Epithelial cell of esophagus (primary cell): ENCODE measurements at regions not wholly inside any gene's neighbourhood (a gene's known extent, or its start where the extent isn't known, plus 50 kb on each side); places are given as distances from the start of the nearest gene placed in this dataset.

ENCODE experiments used
- DNase-seq: peaks from one replicate; pipeline ENCODE4 v3.0.0; 2010; ENCODE audit warnings: low read depth
- H3K4me3 ChIP-seq: 2 replicates; pipeline ENCODE4 v1.5.1; 2011; ENCODE audit warnings: mild to moderate bottlenecking, low read length, control low read depth
- TF ChIP-seq, protein P1 (sequence below): IDR thresholded peaks from 2 replicates; pipeline ENCODE4 v1.5.1; 2011; ENCODE audit warnings: low read depth, mild to moderate bottlenecking, low read length, control low read depth, inconsistent platforms; ENCODE audit not compliant: insufficient read depth; ENCODE audit errors: missing control alignments

GRCh38 chr4:63937961-63938360 is 471.3 kb downstream of the TECRL start:
- no peak for DNase-seq
- H3K4me3 ChIP-seq, result no peak overlapping the region
- TF ChIP-seq, protein P1, sequence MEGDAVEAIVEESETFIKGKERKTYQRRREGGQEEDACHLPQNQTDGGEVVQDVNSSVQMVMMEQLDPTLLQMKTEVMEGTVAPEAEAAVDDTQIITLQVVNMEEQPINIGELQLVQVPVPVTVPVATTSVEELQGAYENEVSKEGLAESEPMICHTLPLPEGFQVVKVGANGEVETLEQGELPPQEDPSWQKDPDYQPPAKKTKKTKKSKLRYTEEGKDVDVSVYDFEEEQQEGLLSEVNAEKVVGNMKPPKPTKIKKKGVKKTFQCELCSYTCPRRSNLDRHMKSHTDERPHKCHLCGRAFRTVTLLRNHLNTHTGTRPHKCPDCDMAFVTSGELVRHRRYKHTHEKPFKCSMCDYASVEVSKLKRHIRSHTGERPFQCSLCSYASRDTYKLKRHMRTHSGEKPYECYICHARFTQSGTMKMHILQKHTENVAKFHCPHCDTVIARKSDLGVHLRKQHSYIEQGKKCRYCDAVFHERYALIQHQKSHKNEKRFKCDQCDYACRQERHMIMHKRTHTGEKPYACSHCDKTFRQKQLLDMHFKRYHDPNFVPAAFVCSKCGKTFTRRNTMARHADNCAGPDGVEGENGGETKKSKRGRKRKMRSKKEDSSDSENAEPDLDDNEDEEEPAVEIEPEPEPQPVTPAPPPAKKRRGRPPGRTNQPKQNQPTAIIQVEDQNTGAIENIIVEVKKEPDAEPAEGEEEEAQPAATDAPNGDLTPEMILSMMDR, result no peak

GRCh38 chr4:63922146-63922545 is 487.1 kb downstream of the TECRL start:
- TF ChIP-seq, protein P1, result no peak
- no peak for DNase-seq
- H3K4me3 ChIP-seq, result no peak overlapping the region

GRCh38 chr4:63921561-63921960 is 487.7 kb downstream of the TECRL start:
- DNase-seq, result no peak
- H3K4me3 ChIP-seq, result no peak overlapping the region
- TF ChIP-seq, protein P1, result no peak

GRCh38 chr4:63919636-63920365 is 489.4 kb downstream of the TECRL start:
- TF ChIP-seq, protein P1, result no peak
- peak; percentile 8 for DNase-seq
- H3K4me3 ChIP-seq, result no peak overlapping the region

DNA sequence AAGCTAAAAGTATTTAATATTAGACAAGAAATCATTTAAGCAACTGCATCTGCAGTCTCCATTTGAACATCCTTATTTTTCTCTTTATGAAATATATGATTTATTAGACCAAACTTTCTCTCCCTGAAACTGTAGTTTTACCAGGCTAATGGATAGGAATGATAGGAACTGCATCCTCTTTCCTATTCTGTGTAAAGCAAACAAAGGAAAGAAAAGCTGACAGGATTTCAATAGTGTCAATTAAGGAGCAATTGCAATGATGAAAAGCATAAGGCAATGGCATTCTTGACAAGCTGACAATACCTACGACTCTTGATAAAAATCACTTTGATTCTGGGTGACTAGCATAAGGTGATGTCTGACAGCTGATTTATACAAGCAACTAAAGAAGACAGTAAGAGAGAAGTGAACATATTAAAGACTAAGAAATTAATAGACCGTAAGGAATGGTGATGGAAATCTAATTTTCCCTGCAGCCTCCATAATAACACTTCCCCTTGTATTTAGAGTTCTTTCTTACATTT is 502.5 kb downstream of the TECRL start:
- no peak overlapping the region for H3K4me3 ChIP-seq
- TF ChIP-seq, protein P1, result no peak
- no peak for DNase-seq

- DNase-seq, result no peak
- TF ChIP-seq, protein P1, result no peak
- H3K4me3 ChIP-seq, result no peak overlapping the region
Measured at GRCh38 chr4:63904201-63904600, 505.0 kb downstream of the TECRL start.

DNA sequence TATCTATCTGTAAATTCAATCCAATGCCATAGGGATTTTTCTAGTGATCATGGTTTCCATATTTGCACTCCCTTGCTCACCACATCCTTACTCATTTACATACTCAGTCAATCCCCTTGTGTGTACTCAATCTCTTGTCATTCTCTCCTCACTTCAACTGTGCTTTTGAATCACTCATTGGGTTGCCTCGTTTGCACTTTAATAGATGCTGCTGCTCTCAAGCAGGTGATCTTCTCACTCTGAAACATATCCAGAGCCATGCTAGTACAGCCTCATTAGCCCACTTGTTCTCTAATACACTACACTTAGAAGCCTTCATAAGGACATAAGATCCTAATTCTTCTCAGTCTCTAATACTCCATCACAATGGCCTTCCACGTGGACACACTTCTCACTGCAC is 507.9 kb downstream of the TECRL start:
- DNase-seq, result no peak
- no peak overlapping the region for H3K4me3 ChIP-seq
- TF ChIP-seq, protein P1, result no peak
